NOMO-1 (cell line): ENCODE measurements at regions not wholly inside any gene's neighbourhood (a gene's known extent, or its start where the extent isn't known, plus 50 kb on each side); places are given as distances from the start of the nearest gene placed in this dataset.

Source experiments
- DNase-seq, 2 experiments: peaks; one replicate each; lab custom pipeline; 2025; ENCODE audit not compliant: unreplicated experiment in 2 of 2; lab: John Stamatoyannopoulos, UW

- peak in 1 of 2 experiments; percentile 34 for DNase-seq
Measured at GRCh38 chr2:3959372-3959771, 256.0 kb downstream of the DCDC2C start.

- DNase-seq: no peak
Measured at GRCh38 chr2:3960106-3960505, 256.7 kb downstream of the DCDC2C start.

- no peak for DNase-seq
Measured at GRCh38 chr2:3962719-3963118, 259.3 kb downstream of the DCDC2C start.

GRCh38 chr2:3965211-3965610, 261.8 kb downstream of the DCDC2C start:
- no peak for DNase-seq

- DNase-seq: no peak
Measured at GRCh38 chr2:3965953-3966352, 262.6 kb downstream of the DCDC2C start.

- no peak for DNase-seq
Measured at GRCh38 chr2:3966470-3966869, 263.1 kb downstream of the DCDC2C start.

GRCh38 chr2:3968736-3969135, 265.4 kb downstream of the DCDC2C start:
- no peak for DNase-seq

GRCh38 chr2:3970791-3971651, 267.6 kb downstream of the DCDC2C start:
- no peak for DNase-seq

GRCh38 chr2:3971652-3972192, 268.3 kb downstream of the DCDC2C start:
- no peak for DNase-seq

GRCh38 chr2:3972377-3972776, 269.0 kb downstream of the DCDC2C start:
- DNase-seq: no peak

GRCh38 chr2:3974765-3975164, 271.4 kb downstream of the DCDC2C start:
- no peak for DNase-seq

GRCh38 chr2:3981446-3981987, 278.1 kb downstream of the DCDC2C start:
- no peak for DNase-seq

GRCh38 chr2:3982160-3982559, 278.8 kb downstream of the DCDC2C start:
- DNase-seq: no peak

- DNase-seq: no peak
Measured at GRCh38 chr2:3986063-3986462, 282.7 kb downstream of the DCDC2C start.

GRCh38 chr2:3986530-3987258, 283.3 kb downstream of the DCDC2C start:
- peak in 1 of 2 experiments; percentile 12 for DNase-seq

- DNase-seq: no peak
Measured at GRCh38 chr2:4002841-4003403, 299.5 kb downstream of the DCDC2C start.

GRCh38 chr2:4012197-4012596, 308.8 kb downstream of the DCDC2C start:
- DNase-seq: no peak

GRCh38 chr2:4018535-4018934, 315.2 kb downstream of the DCDC2C start:
- DNase-seq: no peak

- DNase-seq: no peak
Measured at GRCh38 chr2:4020153-4020552, 316.8 kb downstream of the DCDC2C start.

GRCh38 chr2:4020649-4021048, 317.3 kb downstream of the DCDC2C start:
- DNase-seq: no peak

GRCh38 chr2:4024605-4025004, 321.2 kb downstream of the DCDC2C start:
- DNase-seq: no peak
